HG03039 (cell line): ENCODE measurements at regions not wholly inside any gene's neighbourhood (a gene's known extent, or its start where the extent isn't known, plus 50 kb on each side); places are given as distances from the start of the nearest gene placed in this dataset.

ENCODE experiments used
- ATAC-seq: cut with Tn5 transposase; IDR thresholded peaks from one replicate; pipeline ENCODE4 v1.9.1; 2021; ENCODE audit warnings: mild to moderate bottlenecking, moderate library complexity; ENCODE audit not compliant: unreplicated experiment

- ATAC-seq: no peak
Observed at GRCh38 chr11:59263225-59263894, 50.6 kb upstream of the MPEG1 start.
